Testis (tissue), 2 donors: ENCODE measurements at regions not wholly inside any gene's neighbourhood (a gene's known extent, or its start where the extent isn't known, plus 50 kb on each side); places are given as distances from the start of the nearest gene placed in this dataset.

Experiments used
- CTCF ChIP-seq, 3 experiments: fragments of 450-650 bp in 2 of 3; fragments of 200-600 bp in 1 of 3; sonication (generic) in 1 of 3; IDR thresholded peaks; one replicate each; pipeline ENCODE4 v1.5.1; 2016 to 2019; ENCODE audit warnings: antibody characterized with exemption in 3 of 3, mild to moderate bottlenecking in 2 of 3, moderate library complexity in 1 of 3
- POLR2A ChIP-seq: fragments of 450-650 bp; IDR thresholded peaks from one replicate; pipeline ENCODE4 v1.6.1; 2017; ENCODE audit warnings: antibody characterized with exemption, mild to moderate bottlenecking, moderate library complexity

GRCh38 chr12:124694846-124695497 lies 127.6 kb upstream of the NCOR2 start:
- TF ChIP-seq CTCF (IDR thresholded peaks at IDR 0.05) (no peak), POLR2A (no peak)
